ENCODE measurements at regions not wholly inside any gene's neighbourhood (a gene's known extent, or its start where the extent isn't known, plus 50 kb on each side); places are given as distances from the start of the nearest gene placed in this dataset.

- no peak for DNase-seq (ENCODE audit: extremely low read depth in 1 of 2, low read depth in 1 of 2)
Measured at GRCh38 chr15:93894438-93895036, 336.8 kb upstream of the MCTP2 start.

GRCh38 chr15:93887151-93887550, 344.2 kb upstream of the MCTP2 start:
- no peak for DNase-seq (ENCODE audit: extremely low read depth in 1 of 2, low read depth in 1 of 2)

- no peak for DNase-seq (ENCODE audit: extremely low read depth in 1 of 2, low read depth in 1 of 2)
Measured at GRCh38 chr15:93882779-93883178, 348.6 kb upstream of the MCTP2 start.

GRCh38 chr15:93882141-93882540, 349.2 kb upstream of the MCTP2 start:
- DNase-seq (ENCODE audit: extremely low read depth in 1 of 2, low read depth in 1 of 2) = no peak

- no peak for DNase-seq (ENCODE audit: extremely low read depth in 1 of 2, low read depth in 1 of 2)
Measured at GRCh38 chr15:93881310-93881709, 350.1 kb upstream of the MCTP2 start.

GRCh38 chr15:93880358-93880757, 351.0 kb upstream of the MCTP2 start:
- DNase-seq (ENCODE audit: extremely low read depth in 1 of 2, low read depth in 1 of 2) = no peak

- no peak for DNase-seq (ENCODE audit: extremely low read depth in 1 of 2, low read depth in 1 of 2)
Measured at GRCh38 chr15:93870583-93870982, 360.8 kb upstream of the MCTP2 start.

GRCh38 chr15:93866948-93867347, 364.4 kb upstream of the MCTP2 start:
- no peak for DNase-seq (ENCODE audit: extremely low read depth in 1 of 2, low read depth in 1 of 2)

- DNase-seq (ENCODE audit: extremely low read depth in 1 of 2, low read depth in 1 of 2) = no peak
Measured at GRCh38 chr15:93866476-93866875, 364.9 kb upstream of the MCTP2 start.

- DNase-seq (ENCODE audit: extremely low read depth in 1 of 2, low read depth in 1 of 2) = no peak
Measured at GRCh38 chr15:93865586-93865985, 365.8 kb upstream of the MCTP2 start.

GRCh38 chr15:93862791-93863190, 368.6 kb upstream of the MCTP2 start:
- no peak for DNase-seq (ENCODE audit: extremely low read depth in 1 of 2, low read depth in 1 of 2)

GRCh38 chr15:93861956-93862741, 369.2 kb upstream of the MCTP2 start:
- DNase-seq (ENCODE audit: extremely low read depth in 1 of 2, low read depth in 1 of 2) = no peak

- DNase-seq (ENCODE audit: extremely low read depth in 1 of 2, low read depth in 1 of 2) = no peak
Measured at GRCh38 chr15:93861413-93861812, 369.9 kb upstream of the MCTP2 start.

GRCh38 chr15:93860701-93861100, 370.7 kb upstream of the MCTP2 start:
- DNase-seq (ENCODE audit: extremely low read depth in 1 of 2, low read depth in 1 of 2) = no peak

GRCh38 chr15:93859176-93859575, 372.2 kb upstream of the MCTP2 start:
- DNase-seq (ENCODE audit: extremely low read depth in 1 of 2, low read depth in 1 of 2) = no peak

GRCh38 chr15:93855181-93855826, 376.1 kb upstream of the MCTP2 start:
- DNase-seq (ENCODE audit: extremely low read depth in 1 of 2, low read depth in 1 of 2) = no peak

GRCh38 chr15:93854088-93854487, 377.3 kb upstream of the MCTP2 start:
- no peak for DNase-seq (ENCODE audit: extremely low read depth in 1 of 2, low read depth in 1 of 2)

GRCh38 chr15:93852761-93853160, 378.6 kb upstream of the MCTP2 start:
- no peak for DNase-seq (ENCODE audit: extremely low read depth in 1 of 2, low read depth in 1 of 2)

GRCh38 chr15:93848490-93848889, 382.9 kb upstream of the MCTP2 start:
- DNase-seq (ENCODE audit: extremely low read depth in 1 of 2, low read depth in 1 of 2) = no peak

GRCh38 chr15:93848076-93848475, 383.3 kb upstream of the MCTP2 start:
- DNase-seq (ENCODE audit: extremely low read depth in 1 of 2, low read depth in 1 of 2) = no peak

GRCh38 chr15:93846148-93846547, 385.2 kb upstream of the MCTP2 start:
- no peak for DNase-seq (ENCODE audit: extremely low read depth in 1 of 2, low read depth in 1 of 2)

- no peak for DNase-seq (ENCODE audit: extremely low read depth in 1 of 2, low read depth in 1 of 2)
Measured at GRCh38 chr15:93837450-93837849, 393.9 kb upstream of the MCTP2 start.
